ENCODE measurements at regions not wholly inside any gene's neighbourhood (a gene's known extent, or its start where the extent isn't known, plus 50 kb on each side); places are given as distances from the start of the nearest gene placed in this dataset.

- peak; percentile 22 for DNase-seq
Measured at GRCh38 chr2:136363470-136363869, 245.5 kb upstream of the CXCR4 start.

- peak; percentile 38 for DNase-seq
Measured at GRCh38 chr2:136362676-136363390, 244.9 kb upstream of the CXCR4 start.

GRCh38 chr2:136361521-136361920 lies 243.6 kb upstream of the CXCR4 start:
- DNase-seq, result no peak

- DNase-seq, result no peak
Measured at GRCh38 chr2:136360790-136361189, 242.8 kb upstream of the CXCR4 start.

- DNase-seq, result peak; percentile 36
Measured at GRCh38 chr2:136359121-136359965, 241.4 kb upstream of the CXCR4 start.

GRCh38 chr2:136358576-136358975 lies 240.6 kb upstream of the CXCR4 start:
- peak; percentile 34 for DNase-seq

- DNase-seq, result no peak
Measured at GRCh38 chr2:136357007-136357380, 239.0 kb upstream of the CXCR4 start.

GRCh38 chr2:136356125-136357006 lies 238.4 kb upstream of the CXCR4 start:
- DNase-seq, result no peak

GRCh38 chr2:136351684-136352083 lies 233.7 kb upstream of the CXCR4 start:
- no peak for DNase-seq

GRCh38 chr2:136347981-136348380 lies 230.0 kb upstream of the CXCR4 start:
- DNase-seq, result no peak

GRCh38 chr2:136344339-136344738 lies 226.4 kb upstream of the CXCR4 start:
- DNase-seq, result peak; percentile 17

GRCh38 chr2:136342138-136342537 lies 224.2 kb upstream of the CXCR4 start:
- DNase-seq, result peak; percentile 11

- DNase-seq, result peak; percentile 5
Measured at GRCh38 chr2:136334967-136335366, 217.0 kb upstream of the CXCR4 start.

- peak; percentile 18 for DNase-seq
Measured at GRCh38 chr2:136332436-136333095, 214.6 kb upstream of the CXCR4 start.

GRCh38 chr2:136331226-136331625 lies 213.3 kb upstream of the CXCR4 start:
- no peak for DNase-seq

- no peak for DNase-seq
Measured at GRCh38 chr2:136328207-136328795, 210.4 kb upstream of the CXCR4 start.

- peak; percentile 87 for DNase-seq
Measured at GRCh38 chr2:136327162-136327852, 209.4 kb upstream of the CXCR4 start.

- DNase-seq, result no peak
Measured at GRCh38 chr2:136325844-136326331, 207.9 kb upstream of the CXCR4 start.

- DNase-seq, result no peak
Measured at GRCh38 chr2:136324966-136325365, 207.0 kb upstream of the CXCR4 start.

- no peak for DNase-seq
Measured at GRCh38 chr2:136323935-136324334, 206.0 kb upstream of the CXCR4 start.

- DNase-seq, result no peak
Measured at GRCh38 chr2:136323195-136323594, 205.2 kb upstream of the CXCR4 start.
